OCI-LY7 (cell line): ENCODE measurements at regions not wholly inside any gene's neighbourhood (a gene's known extent, or its start where the extent isn't known, plus 50 kb on each side); places are given as distances from the start of the nearest gene placed in this dataset.

Experiments
- BruUV-seq: library from RNA; stranded (reverse); fragments of 400-500 nt; replicated peaks from 2 replicates; lab custom pipeline; 2021; lab: Mats Ljungman, UMichigan
- CTCF ChIA-PET: fragments of 300-600 bp; sonication (Branson Sonifier 250); formaldehyde crosslinking; loops from one replicate; lab custom pipeline; 2022; ENCODE audit warnings: antibody characterized with exemption; ENCODE audit not compliant: unreplicated experiment; lab: Charles Lee
- POLR2A ChIA-PET: fragments of 300-600 bp; sonication (Branson Sonifier 250); formaldehyde crosslinking; loops from one replicate; lab custom pipeline; 2022; ENCODE audit warnings: antibody characterized with exemption; lab: Charles Lee
- DNase-seq: peaks from one replicate; pipeline ENCODE4 v3.0.0-alpha.2; 2015; ENCODE audit warnings: low spot score
- H2AFZ ChIP-seq: fragments of 200-600 bp; sonication (generic), shearing (Covaris generic); 2 replicates; pipeline ENCODE4 v1.6.1; 2014; ENCODE audit warnings: mild to moderate bottlenecking, antibody characterized with exemption, low read length, moderate library complexity
- H3K27ac ChIP-seq: fragments of 200-600 bp; sonication (generic); 2 replicates; pipeline ENCODE4 v1.5.1; 2014; ENCODE audit warnings: mixed run types, low read depth, mild to moderate bottlenecking, moderate library complexity, low read length, inconsistent platforms; ENCODE audit not compliant: poor library complexity, severe bottlenecking
- H3K36me3 ChIP-seq: fragments of 200-600 bp; sonication (generic); 2 replicates; pipeline ENCODE4 v1.6.1; 2014; ENCODE audit warnings: mild to moderate bottlenecking, antibody characterized with exemption, low read length, moderate library complexity, mixed read lengths; ENCODE audit not compliant: insufficient read depth
- H3K4me1 ChIP-seq: fragments of 200-600 bp; sonication (generic); 2 replicates; pipeline ENCODE4 v1.5.1; 2014; ENCODE audit warnings: mild to moderate bottlenecking, low read length; ENCODE audit not compliant: insufficient read depth, poor library complexity, severe bottlenecking
- H3K4me2 ChIP-seq: fragments of 200-600 bp; sonication (generic); 2 replicates; pipeline ENCODE4 v1.6.1; 2014; ENCODE audit warnings: mild to moderate bottlenecking, low read length
- H3K4me3 ChIP-seq: fragments of 200-600 bp; sonication (generic); 2 replicates; pipeline ENCODE4 v1.5.1; 2014; ENCODE audit warnings: mild to moderate bottlenecking, low read depth, low read length; ENCODE audit not compliant: poor library complexity, severe bottlenecking
- H3K79me2 ChIP-seq: fragments of 200-600 bp; sonication (generic); 2 replicates; pipeline ENCODE4 v1.6.1; 2016; ENCODE audit warnings: low read depth, mild to moderate bottlenecking, low read length, moderate library complexity, mixed read lengths; ENCODE audit not compliant: insufficient read depth
- H3K9me2 ChIP-seq: fragments of 200-600 bp; sonication (generic); 2 replicates; pipeline ENCODE4 v1.6.1; 2016; ENCODE audit warnings: mild to moderate bottlenecking, low read length, mixed read lengths; ENCODE audit not compliant: insufficient read depth
- H3K9me3 ChIP-seq: fragments of 200-600 bp; sonication (generic); 2 replicates; pipeline ENCODE4 v1.6.1; 2014; ENCODE audit warnings: mild to moderate bottlenecking, mixed run types, low read length, mixed read lengths
- H4K20me1 ChIP-seq: fragments of 200-600 bp; sonication (generic); 2 replicates; pipeline ENCODE4 v1.6.1; 2014; ENCODE audit warnings: mild to moderate bottlenecking, antibody characterized with exemption, low read length, moderate library complexity, mixed read lengths; ENCODE audit not compliant: insufficient read depth
- CTCF ChIP-seq: fragments of 200-600 bp; sonication (generic); conservative IDR thresholded peaks from 2 replicates; pipeline ENCODE4 v1.5.1; 2014; ENCODE audit warnings: mild to moderate bottlenecking, antibody characterized with exemption, low read length, moderate library complexity, mixed read lengths
- EZH2phosphoT487 ChIP-seq: fragments of 200-600 bp; sonication (generic); IDR thresholded peaks from 2 replicates; pipeline ENCODE4 v1.6.1; 2018; ENCODE audit warnings: low read depth, borderline replicate concordance, mild to moderate bottlenecking, mixed run types, antibody characterized with exemption, low read length, moderate library complexity, mixed read lengths
- intact Hi-C: fragments of 100-400 bp; cut with micrococcal nuclease; formaldehyde crosslinking; loops from one replicate; pipeline ENCODE4 v1.10.0; 2022; ENCODE audit not compliant: unreplicated experiment

GRCh38 chr2:239669899-239670460 is 269.2 kb upstream of the HDAC4 start:
- Histone ChIP-seq H3K79me2 (no peaks in the 10 kb centered on the region), H2AFZ (no peak overlapping the region), H3K4me2 (no peak overlapping the region), H3K4me1 (no peaks in the 10 kb centered on the region), H3K9me3 (no peaks in the 10 kb centered on the region), H3K9me2 (no peaks in the 10 kb centered on the region), H3K27ac (no peak overlapping the region), H3K36me3 (no peaks in the 10 kb centered on the region), H3K4me3 (no peak overlapping the region), H4K20me1 (no peaks in the 10 kb centered on the region)
- TF ChIP-seq EZH2phosphoT487 (no peak), CTCF (no peak)
- ChIA-PET POLR2A (no interaction called here), CTCF (no interaction called here)
- no peak for DNase-seq
- intact Hi-C loops = no loop called here
- no TSS peak for BruUV-seq

- no peaks in the 10 kb centered on the region for H3K9me3 ChIP-seq
- H3K4me2 ChIP-seq = no peak overlapping the region
- intact Hi-C loops = no loop called here
- no peak for DNase-seq
- H4K20me1 ChIP-seq = no peaks in the 10 kb centered on the region
- no peaks in the 10 kb centered on the region for H3K79me2 ChIP-seq
- no peak overlapping the region for H2AFZ ChIP-seq
- no peaks in the 10 kb centered on the region for H3K9me2 ChIP-seq
- no peak overlapping the region for H3K27ac ChIP-seq
- H3K4me3 ChIP-seq = no peak overlapping the region
- TF ChIP-seq CTCF = no peak
- no peak for TF ChIP-seq EZH2phosphoT487
- BruUV-seq = no TSS peak
- POLR2A ChIA-PET = no interaction called here
- CTCF ChIA-PET = no interaction called here
- H3K36me3 ChIP-seq = no peaks in the 10 kb centered on the region
- no peaks in the 10 kb centered on the region for H3K4me1 ChIP-seq
Measured at GRCh38 chr2:239669181-239669898, 268.5 kb upstream of the HDAC4 start.

DNA sequence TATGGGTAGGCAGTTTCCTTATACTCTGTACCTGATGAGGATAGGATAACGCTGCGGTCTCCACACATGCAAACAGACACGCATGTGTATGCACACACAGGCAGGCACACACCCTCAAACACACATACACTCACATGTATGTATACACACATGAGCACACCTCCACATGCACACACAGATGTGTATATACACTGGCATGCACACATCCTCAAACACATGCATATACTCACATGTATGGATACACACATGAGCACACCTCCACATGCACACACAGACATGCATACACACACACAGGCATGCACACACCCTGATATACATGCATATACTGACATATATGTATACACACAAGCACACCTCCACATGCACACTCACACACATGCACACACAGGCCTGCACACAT is 267.8 kb upstream of the HDAC4 start:
- TF ChIP-seq CTCF (no peak), EZH2phosphoT487 (no peak)
- Histone ChIP-seq H3K4me1 (no peaks in the 10 kb centered on the region), H2AFZ (no peak overlapping the region), H3K79me2 (no peaks in the 10 kb centered on the region), H3K4me2 (no peak overlapping the region), H4K20me1 (no peaks in the 10 kb centered on the region), H3K36me3 (no peaks in the 10 kb centered on the region), H3K27ac (no peak overlapping the region), H3K4me3 (no peak overlapping the region), H3K9me3 (no peaks in the 10 kb centered on the region), H3K9me2 (no peaks in the 10 kb centered on the region)
- intact Hi-C loops = no loop called here
- no TSS peak for BruUV-seq
- ChIA-PET CTCF (no interaction called here), POLR2A (no interaction called here)
- no peak for DNase-seq
